Naive thymus-derived CD8-positive, alpha-beta T cell (primary cell): ENCODE measurements at regions not wholly inside any gene's neighbourhood (a gene's known extent, or its start where the extent isn't known, plus 50 kb on each side); places are given as distances from the start of the nearest gene placed in this dataset.

Experiments used
- ATAC-seq, 2 donors: fragments of 150-1000 bp; cut with Tn5 transposase in 1 of 2; sonication (Bioruptor Pico), chemical (Tn5 transposase) in 1 of 2; 1 replicate in 1 of 2; 2 replicates in 1 of 2; pipeline ENCODE4 v1.10.0; 2021; ENCODE audit warnings: mild to moderate bottlenecking in 2 of 2, moderate library complexity in 2 of 2
- POLR2A ChIA-PET: fragments of 350-600 bp; sonication (Branson Sonifier 250); formaldehyde crosslinking; loops from one replicate; lab custom pipeline; 2021; ENCODE audit warnings: antibody characterized with exemption; lab: Charles Lee
- DNase-seq, 10 donors: peaks; one replicate each; pipeline versions ENCODE4 v3.0.0 to v3.0.0-alpha.2; 2020 to 2022
- H3K27ac Mint-ChIP-seq, 10 donors: one replicate each; pipeline ENCODE4 v1.8.0; 2020 to 2022; ENCODE audit warnings: mild to moderate bottlenecking in 10 of 10, mixed read lengths in 10 of 10, moderate library complexity in 4 of 10, inconsistent platforms in 1 of 10
- H3K27me3 Mint-ChIP-seq, 5 donors: one replicate each; pipeline ENCODE4 v1.8.0; 2021 to 2022; ENCODE audit warnings: mixed read lengths in 5 of 5
- H3K36me3 Mint-ChIP-seq, 3 donors: one replicate each; pipeline ENCODE4 v1.8.0; 2020 to 2022; ENCODE audit warnings: mixed read lengths in 3 of 3, mild to moderate bottlenecking in 2 of 3, inconsistent platforms in 1 of 3
- H3K4me1 Mint-ChIP-seq, 4 donors: one replicate each; pipeline ENCODE4 v1.8.0; 2021 to 2022; ENCODE audit warnings: mixed read lengths in 4 of 4
- H3K4me3 Mint-ChIP-seq, 10 donors: one replicate each; pipeline ENCODE4 v1.8.0; 2020 to 2022; ENCODE audit warnings: mild to moderate bottlenecking in 10 of 10, mixed read lengths in 10 of 10, moderate library complexity in 6 of 10, inconsistent platforms in 1 of 10
- H3K9me3 Mint-ChIP-seq, 9 donors: one replicate each; pipeline ENCODE4 v1.8.0; 2020 to 2022; ENCODE audit warnings: mixed read lengths in 9 of 9, mild to moderate bottlenecking in 3 of 9, inconsistent platforms in 1 of 9, moderate library complexity in 1 of 9

- H3K27ac Mint-ChIP-seq: peak overlapping the region in 1 of 10 donors; percentile 19
- DNase-seq (no peak), ATAC-seq (no peak)
- no peaks in the 10 kb centered on the region for H3K9me3 Mint-ChIP-seq
- POLR2A ChIA-PET: no interaction called here
- H3K27me3 Mint-ChIP-seq: peaks cover 4 to 38% (median 20%) of the 10 kb centered on the region in 5 donors
- no peak overlapping the region for H3K4me3 Mint-ChIP-seq
- peaks cover 0 to 7% (median 4%) of the 10 kb centered on the region in 4 donors for H3K4me1 Mint-ChIP-seq
- no peaks in the 10 kb centered on the region for H3K36me3 Mint-ChIP-seq
Observed at GRCh38 chr15:98438326-98438725, 210.0 kb upstream of the IGF1R start.

- DNase-seq (no peak), ATAC-seq (no peak)
- H3K9me3 Mint-ChIP-seq: no peaks in the 10 kb centered on the region
- peaks cover 3 to 34% (median 20%) of the 10 kb centered on the region in 5 donors for H3K27me3 Mint-ChIP-seq
- no peak overlapping the region for H3K4me3 Mint-ChIP-seq
- POLR2A ChIA-PET: no interaction called here
- H3K4me1 Mint-ChIP-seq: peaks cover 0 to 7% (median 4%) of the 10 kb centered on the region in 4 donors
- no peaks in the 10 kb centered on the region for H3K36me3 Mint-ChIP-seq
- H3K27ac Mint-ChIP-seq: peak overlapping the region in 1 of 10 donors; percentile 19
Observed at GRCh38 chr15:98438907-98439306, 209.4 kb upstream of the IGF1R start.

DNA sequence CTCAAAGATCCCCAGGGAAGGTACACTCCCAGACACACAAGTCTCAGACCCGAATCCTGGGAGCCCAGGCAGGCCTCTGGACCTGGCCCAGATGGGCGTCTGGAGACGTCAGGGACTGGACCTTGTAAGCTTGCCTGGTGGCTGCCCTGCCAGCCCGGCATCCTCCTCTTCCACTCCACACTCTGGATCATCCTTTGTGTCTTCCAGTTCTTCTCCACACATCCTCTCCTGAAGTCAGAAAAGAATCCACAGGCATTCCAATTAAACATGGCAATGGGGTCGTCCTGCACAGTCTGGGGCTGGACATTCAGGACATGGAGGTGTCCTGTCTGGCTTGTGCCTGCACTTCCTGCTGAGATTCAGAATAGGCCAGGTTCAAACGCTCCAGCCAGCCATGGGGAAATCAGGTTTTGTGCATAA, 208.8 kb upstream of the IGF1R start:
- ATAC-seq: no peak
- no peaks in the 10 kb centered on the region for H3K9me3 Mint-ChIP-seq
- H3K4me1 Mint-ChIP-seq: peaks cover 0 to 7% (median 4%) of the 10 kb centered on the region in 4 donors
- H3K27me3 Mint-ChIP-seq: peaks cover 2 to 38% (median 25%) of the 10 kb centered on the region in 5 donors
- H3K27ac Mint-ChIP-seq: no peak overlapping the region
- H3K36me3 Mint-ChIP-seq: no peaks in the 10 kb centered on the region
- H3K4me3 Mint-ChIP-seq: no peak overlapping the region
- no peak for DNase-seq
- POLR2A ChIA-PET: no interaction called here

DNA sequence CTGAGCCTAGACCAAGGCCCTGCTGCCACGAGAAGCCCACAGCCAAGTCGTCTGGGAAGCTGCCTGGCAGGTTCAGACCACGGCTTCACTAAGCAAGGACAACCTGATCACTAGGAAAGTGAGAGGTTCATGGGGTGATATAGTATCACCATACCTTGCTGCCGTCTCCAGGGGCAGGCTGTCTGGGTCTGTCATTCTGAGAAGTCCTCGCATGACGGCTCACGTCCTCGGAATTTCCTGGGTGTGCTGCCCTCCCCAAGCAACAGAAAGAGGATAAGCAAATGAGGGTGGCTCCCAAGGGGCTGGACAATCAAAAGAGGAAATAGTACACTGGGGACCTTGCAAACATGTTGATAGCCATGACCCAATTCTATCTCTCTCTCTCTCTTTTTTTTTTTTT, 207.4 kb upstream of the IGF1R start:
- Mint-ChIP-seq H3K36me3 (no peaks in the 10 kb centered on the region), H3K4me1 (peaks cover 0 to 7% (median 4%) of the 10 kb centered on the region in 4 donors), H3K4me3 (no peak overlapping the region), H3K9me3 (no peaks in the 10 kb centered on the region), H3K27me3 (peaks cover 2 to 40% (median 25%) of the 10 kb centered on the region in 5 donors), H3K27ac (no peak overlapping the region)
- DNase-seq: no peak
- POLR2A ChIA-PET: no interaction called here
- no peak for ATAC-seq

DNA sequence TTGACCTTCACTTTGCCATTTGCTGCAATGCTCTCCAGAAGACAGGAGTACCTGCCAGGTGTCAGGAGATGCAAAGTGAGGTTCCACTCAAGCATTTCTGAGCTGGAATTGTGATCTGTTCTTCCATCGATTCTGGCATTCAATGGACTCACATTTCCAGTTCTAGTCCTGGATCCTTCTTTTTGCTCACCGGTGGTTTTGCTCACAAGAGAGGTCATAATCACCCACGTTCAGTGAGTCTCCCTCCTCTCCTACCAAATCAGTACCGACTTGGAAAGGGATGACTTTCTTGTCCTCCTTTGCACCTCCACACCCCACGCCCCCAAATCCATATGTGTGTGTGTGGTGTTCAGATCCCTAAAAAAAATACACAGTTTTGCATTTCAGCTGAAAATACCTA, 206.7 kb upstream of the IGF1R start:
- no peaks in the 10 kb centered on the region for H3K36me3 Mint-ChIP-seq
- DNase-seq (no peak), ATAC-seq (no peak)
- peaks cover 0 to 7% (median 4%) of the 10 kb centered on the region in 4 donors for H3K4me1 Mint-ChIP-seq
- no peak overlapping the region for H3K4me3 Mint-ChIP-seq
- H3K9me3 Mint-ChIP-seq: no peaks in the 10 kb centered on the region
- H3K27ac Mint-ChIP-seq: no peak overlapping the region
- POLR2A ChIA-PET: no interaction called here
- H3K27me3 Mint-ChIP-seq: peaks cover 2 to 47% (median 28%) of the 10 kb centered on the region in 5 donors

GRCh38 chr15:98442379-98442833, 205.9 kb upstream of the IGF1R start:
- Mint-ChIP-seq H3K27me3 (peaks cover 2 to 45% (median 28%) of the 10 kb centered on the region in 5 donors), H3K4me1 (peaks cover 0 to 7% (median 4%) of the 10 kb centered on the region in 4 donors)

DNA sequence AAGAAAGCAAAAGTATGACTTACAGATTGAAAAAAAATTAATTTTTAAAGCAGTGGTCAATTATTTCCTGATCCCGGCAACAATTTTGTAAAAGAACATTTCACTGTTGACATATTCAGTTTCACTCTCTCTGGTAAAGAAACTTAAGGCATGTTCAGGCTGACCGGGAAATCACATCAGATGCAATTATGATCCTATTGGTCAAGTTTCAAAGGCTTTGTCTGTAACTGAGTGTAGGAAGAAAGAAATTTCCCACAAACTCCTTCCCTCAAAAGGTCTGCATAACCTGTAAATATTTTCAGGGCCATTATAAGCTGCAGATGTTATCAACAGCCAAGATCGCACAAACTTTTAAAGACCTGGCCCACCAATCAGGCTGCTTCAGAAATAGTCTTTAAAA, 205.4 kb upstream of the IGF1R start:
- no peak overlapping the region for H3K4me3 Mint-ChIP-seq
- no peaks in the 10 kb centered on the region for H3K36me3 Mint-ChIP-seq
- DNase-seq: no peak

More at GRCh38 chr15:98442379-98442833, 205.9 kb upstream of the IGF1R start:
- POLR2A ChIA-PET: no interaction called here
- DNase-seq: peak in 9 of 10 donors; percentile 15 to 75 (median 48)
- H3K9me3 Mint-ChIP-seq: no peaks in the 10 kb centered on the region
- H3K36me3 Mint-ChIP-seq: no peaks in the 10 kb centered on the region
- peak; percentile 65 to 68 for ATAC-seq
- no peak overlapping the region for H3K27ac Mint-ChIP-seq
- H3K4me3 Mint-ChIP-seq: no peak overlapping the region

GRCh38 chr15:98443526-98443925, 204.8 kb upstream of the IGF1R start:
- Mint-ChIP-seq H3K9me3 (no peaks in the 10 kb centered on the region), H3K4me1 (peaks cover 0 to 7% (median 4%) of the 10 kb centered on the region in 4 donors), H3K36me3 (no peaks in the 10 kb centered on the region), H3K27me3 (peaks cover 0 to 36% (median 22%) of the 10 kb centered on the region in 5 donors), H3K4me3 (no peak overlapping the region), H3K27ac (no peak overlapping the region)
- ATAC-seq: no peak
- POLR2A ChIA-PET: no interaction called here
- no peak for DNase-seq

More for the DNA sequence above, 205.4 kb upstream of the IGF1R start:
- H3K4me1 Mint-ChIP-seq: peaks cover 0 to 7% (median 4%) of the 10 kb centered on the region in 4 donors
- peaks cover under 1 to 40% (median 25%) of the 10 kb centered on the region in 5 donors for H3K27me3 Mint-ChIP-seq
- H3K9me3 Mint-ChIP-seq: no peaks in the 10 kb centered on the region
- no peak for ATAC-seq
- POLR2A ChIA-PET: no interaction called here
- no peak overlapping the region for H3K27ac Mint-ChIP-seq

DNA sequence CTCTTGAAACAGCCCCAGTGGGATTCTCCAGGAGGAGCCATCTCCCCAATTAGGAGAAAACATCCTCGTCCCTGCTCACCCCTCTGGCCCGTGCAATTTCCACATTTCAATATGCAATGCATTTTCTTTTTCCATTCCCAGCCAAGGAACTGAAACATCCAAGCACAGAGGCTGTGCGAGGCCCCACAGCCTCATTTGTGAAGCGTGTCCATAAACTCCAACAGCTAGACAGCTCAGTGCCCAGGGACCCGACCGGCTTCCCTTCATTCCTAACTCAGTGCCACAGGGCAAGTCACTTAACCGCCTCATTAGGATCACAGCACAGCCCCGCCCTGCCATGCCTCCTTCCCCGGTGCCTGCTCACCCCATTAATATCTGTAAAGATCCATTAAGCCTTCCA, 204.2 kb upstream of the IGF1R start:
- POLR2A ChIA-PET: no interaction called here
- no peak overlapping the region for H3K4me3 Mint-ChIP-seq
- H3K36me3 Mint-ChIP-seq: no peaks in the 10 kb centered on the region
- peaks cover 0 to 7% (median 4%) of the 10 kb centered on the region in 4 donors for H3K4me1 Mint-ChIP-seq
- H3K9me3 Mint-ChIP-seq: no peaks in the 10 kb centered on the region
- peak overlapping the region in 1 of 10 donors; percentile 33 for H3K27ac Mint-ChIP-seq
- DNase-seq: no peak
- ATAC-seq: no peak
- H3K27me3 Mint-ChIP-seq: peaks cover 0 to 36% (median 20%) of the 10 kb centered on the region in 5 donors

DNA sequence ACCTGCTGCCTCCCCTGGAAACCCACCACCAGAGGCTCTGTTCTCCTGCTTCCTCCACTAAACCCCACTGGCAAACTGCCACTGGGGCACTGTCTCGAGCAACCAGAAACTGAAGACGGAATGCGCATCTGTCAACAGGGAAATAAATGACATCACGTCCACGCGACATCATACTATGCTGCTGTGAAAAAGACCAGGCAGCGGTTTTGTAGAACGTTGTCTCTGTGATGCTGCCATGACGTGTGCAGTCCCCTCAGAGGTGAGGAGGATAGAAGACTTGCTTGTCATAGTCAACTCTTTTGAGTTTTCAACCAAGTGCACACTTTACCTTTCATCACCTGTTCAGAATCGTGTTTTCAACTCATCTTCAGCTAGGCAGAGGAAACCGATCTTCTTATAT, 203.0 kb upstream of the IGF1R start:
- H3K4me3 Mint-ChIP-seq: no peak overlapping the region
- POLR2A ChIA-PET: no interaction called here

GRCh38 chr15:98446083-98446482, 202.3 kb upstream of the IGF1R start:
- H3K27me3 Mint-ChIP-seq: peaks cover 0 to 30% (median 19%) of the 10 kb centered on the region in 5 donors
- no peaks in the 10 kb centered on the region for H3K9me3 Mint-ChIP-seq
- no peak for DNase-seq
- no peak for ATAC-seq
- H3K27ac Mint-ChIP-seq: peak overlapping the region in 1 of 10 donors; percentile 19
- POLR2A ChIA-PET: no interaction called here
- peaks cover 0 to 7% (median 4%) of the 10 kb centered on the region in 4 donors for H3K4me1 Mint-ChIP-seq
- H3K4me3 Mint-ChIP-seq: no peak overlapping the region
- H3K36me3 Mint-ChIP-seq: no peaks in the 10 kb centered on the region

More for the DNA sequence above, 203.0 kb upstream of the IGF1R start:
- no peak overlapping the region for H3K27ac Mint-ChIP-seq
- H3K4me1 Mint-ChIP-seq: peaks cover 0 to 7% (median 4%) of the 10 kb centered on the region in 4 donors
- H3K9me3 Mint-ChIP-seq: no peaks in the 10 kb centered on the region
- no peaks in the 10 kb centered on the region for H3K36me3 Mint-ChIP-seq
- ATAC-seq: no peak
- H3K27me3 Mint-ChIP-seq: peaks cover 0 to 36% (median 20%) of the 10 kb centered on the region in 5 donors
- DNase-seq: no peak

GRCh38 chr15:98447069-98447468, 201.3 kb upstream of the IGF1R start:
- Mint-ChIP-seq H3K4me1 (peaks cover 0 to 7% (median 4%) of the 10 kb centered on the region in 4 donors), H3K27ac (no peak overlapping the region), H3K27me3 (peaks cover 0 to 20% (median 17%) of the 10 kb centered on the region in 5 donors), H3K36me3 (no peaks in the 10 kb centered on the region), H3K4me3 (no peak overlapping the region), H3K9me3 (no peaks in the 10 kb centered on the region)
- DNase-seq (no peak), ATAC-seq (no peak)
- POLR2A ChIA-PET: no interaction called here

- Mint-ChIP-seq H3K4me3 (no peak overlapping the region), H3K4me1 (no peaks in the 10 kb centered on the region), H3K9me3 (no peaks in the 10 kb centered on the region), H3K27ac (no peak overlapping the region), H3K27me3 (peaks cover 0 to 17% (median 6%) of the 10 kb centered on the region in 5 donors), H3K36me3 (no peaks in the 10 kb centered on the region)
- ATAC-seq (no peak), DNase-seq (no peak)
- POLR2A ChIA-PET: no interaction called here
Observed at GRCh38 chr15:98451236-98451635, 197.1 kb upstream of the IGF1R start.

GRCh38 chr15:98452238-98452637, 196.1 kb upstream of the IGF1R start:
- POLR2A ChIA-PET: no interaction called here
- Mint-ChIP-seq H3K9me3 (no peaks in the 10 kb centered on the region), H3K4me3 (no peak overlapping the region), H3K27me3 (peaks cover 0 to 19% (median 10%) of the 10 kb centered on the region in 5 donors), H3K27ac (no peak overlapping the region), H3K36me3 (no peaks in the 10 kb centered on the region), H3K4me1 (no peaks in the 10 kb centered on the region)
- ATAC-seq (no peak), DNase-seq (no peak)
